ENCODE measurements at regions not wholly inside any gene's neighbourhood (a gene's known extent, or its start where the extent isn't known, plus 50 kb on each side); places are given as distances from the start of the nearest gene placed in this dataset.
A peak's percentile ranks its signal among the peaks of the same experiment; 100 is the strongest.

DNA sequence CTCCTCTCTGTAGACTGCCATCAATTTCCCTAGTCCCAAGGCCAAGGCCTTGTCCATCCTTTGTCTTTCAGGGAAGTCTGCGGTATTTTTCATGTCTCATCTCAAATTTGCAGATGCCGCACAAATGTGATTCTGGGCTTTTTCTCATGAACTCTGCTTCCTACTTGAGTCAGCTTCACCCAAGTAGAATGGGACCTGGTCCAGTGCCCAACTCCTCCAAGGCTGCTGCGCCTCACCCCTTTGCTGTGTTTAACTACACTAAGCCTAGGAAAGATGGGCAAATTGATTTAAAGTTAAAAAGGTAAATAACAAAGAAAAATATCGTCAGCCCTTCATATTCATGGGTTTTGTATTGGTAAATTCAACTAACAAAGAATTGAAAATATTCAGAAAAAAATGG, 1092.6 kb upstream of the AUTS2 start:
- TF ChIP-seq, protein P1, sequence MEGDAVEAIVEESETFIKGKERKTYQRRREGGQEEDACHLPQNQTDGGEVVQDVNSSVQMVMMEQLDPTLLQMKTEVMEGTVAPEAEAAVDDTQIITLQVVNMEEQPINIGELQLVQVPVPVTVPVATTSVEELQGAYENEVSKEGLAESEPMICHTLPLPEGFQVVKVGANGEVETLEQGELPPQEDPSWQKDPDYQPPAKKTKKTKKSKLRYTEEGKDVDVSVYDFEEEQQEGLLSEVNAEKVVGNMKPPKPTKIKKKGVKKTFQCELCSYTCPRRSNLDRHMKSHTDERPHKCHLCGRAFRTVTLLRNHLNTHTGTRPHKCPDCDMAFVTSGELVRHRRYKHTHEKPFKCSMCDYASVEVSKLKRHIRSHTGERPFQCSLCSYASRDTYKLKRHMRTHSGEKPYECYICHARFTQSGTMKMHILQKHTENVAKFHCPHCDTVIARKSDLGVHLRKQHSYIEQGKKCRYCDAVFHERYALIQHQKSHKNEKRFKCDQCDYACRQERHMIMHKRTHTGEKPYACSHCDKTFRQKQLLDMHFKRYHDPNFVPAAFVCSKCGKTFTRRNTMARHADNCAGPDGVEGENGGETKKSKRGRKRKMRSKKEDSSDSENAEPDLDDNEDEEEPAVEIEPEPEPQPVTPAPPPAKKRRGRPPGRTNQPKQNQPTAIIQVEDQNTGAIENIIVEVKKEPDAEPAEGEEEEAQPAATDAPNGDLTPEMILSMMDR (IDR thresholded peaks at IDR 0.05; ENCODE audit: insufficient read depth, low read length, severe bottlenecking): no peak
- Histone ChIP-seq H3K4me3 (ENCODE audit: low read depth, low read length) (no peak overlapping the region), H3K27me3 (ENCODE audit: control insufficient read depth, insufficient read depth, low read length) (no peaks in the 10 kb centered on the region), H3K36me3 (ENCODE audit: control insufficient read depth, insufficient read depth, low read length) (no peaks in the 10 kb centered on the region)
- DNase-seq (ENCODE audit: low read depth): no peak
- no peak for FAIRE-seq

DNA sequence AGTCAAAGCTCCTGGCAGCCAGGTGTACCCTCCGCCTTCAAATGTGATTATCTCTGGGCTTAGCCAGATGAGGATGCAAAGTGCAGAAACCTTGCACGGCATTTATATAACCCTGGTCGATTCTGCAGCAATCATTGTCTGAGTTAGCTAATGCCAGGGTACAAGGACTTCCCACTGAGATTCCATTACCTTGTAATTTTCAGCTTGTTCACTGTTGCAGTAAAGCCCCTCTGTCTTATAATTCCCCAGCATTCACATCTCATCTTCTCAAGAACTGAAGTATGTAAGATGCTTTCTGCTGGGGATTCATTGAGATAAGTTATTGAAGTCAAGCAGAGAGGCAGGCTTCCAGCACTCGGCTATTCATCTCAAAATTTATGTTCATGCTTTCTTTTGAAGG, 1090.6 kb upstream of the AUTS2 start:
- FAIRE-seq (no peak), DNase-seq (ENCODE audit: low read depth) (no peak)
- TF ChIP-seq, protein P1 (IDR thresholded peaks at IDR 0.05; ENCODE audit: insufficient read depth, low read length, severe bottlenecking): no peak
- Histone ChIP-seq H3K27me3 (ENCODE audit: control insufficient read depth, insufficient read depth, low read length) (no peaks in the 10 kb centered on the region), H3K36me3 (ENCODE audit: control insufficient read depth, insufficient read depth, low read length) (no peaks in the 10 kb centered on the region), H3K4me3 (ENCODE audit: low read depth, low read length) (no peak overlapping the region)

DNA sequence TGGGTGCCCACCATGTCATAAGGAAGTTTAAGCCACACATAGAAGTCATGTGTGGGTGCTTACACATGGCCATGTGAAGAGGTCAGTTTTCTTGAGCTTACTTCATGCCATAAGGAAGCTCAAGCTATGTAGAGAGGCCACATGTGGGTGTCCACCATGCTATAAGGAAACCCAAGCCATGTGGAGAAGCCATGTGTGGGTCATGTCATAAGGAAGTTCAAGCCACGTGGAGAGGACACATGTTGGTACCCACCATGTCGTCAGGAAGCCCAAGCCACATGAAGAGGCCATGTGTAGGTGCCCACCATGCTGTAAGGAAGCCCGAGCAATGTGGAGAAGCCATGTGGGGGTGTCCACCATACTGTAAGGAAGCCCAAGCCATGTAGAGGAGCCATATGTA, 1089.2 kb upstream of the AUTS2 start:
- TF ChIP-seq, protein P1 (IDR thresholded peaks at IDR 0.05; ENCODE audit: insufficient read depth, low read length, severe bottlenecking): no peak
- DNase-seq (ENCODE audit: low read depth): no peak
- Histone ChIP-seq H3K4me3 (ENCODE audit: low read depth, low read length) (no peak overlapping the region), H3K36me3 (ENCODE audit: control insufficient read depth, insufficient read depth, low read length) (no peaks in the 10 kb centered on the region), H3K27me3 (ENCODE audit: control insufficient read depth, insufficient read depth, low read length) (no peaks in the 10 kb centered on the region)
- FAIRE-seq: peak; percentile 50

DNA sequence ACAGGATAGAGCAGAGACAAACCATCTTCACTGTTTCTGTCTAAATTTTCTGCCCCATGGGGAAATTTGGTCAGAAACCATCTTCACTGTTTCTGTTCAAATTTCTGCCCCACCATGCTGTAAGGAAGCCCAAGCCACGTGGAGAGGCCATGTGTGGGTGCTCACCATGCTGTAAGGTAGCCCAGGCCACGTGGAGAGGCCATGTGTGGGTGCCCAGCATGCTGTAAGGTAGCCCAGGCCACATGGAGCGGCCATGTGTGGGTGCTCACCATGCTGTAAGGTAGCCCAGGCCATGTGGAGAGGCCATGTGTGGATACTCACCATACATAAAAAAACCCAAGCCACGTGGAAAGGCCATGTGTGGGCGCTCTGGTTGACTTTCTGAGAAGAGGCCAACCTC, 1088.7 kb upstream of the AUTS2 start:
- H3K36me3 ChIP-seq (ENCODE audit: control insufficient read depth, insufficient read depth, low read length): no peaks in the 10 kb centered on the region
- H3K27me3 ChIP-seq (ENCODE audit: control insufficient read depth, insufficient read depth, low read length): no peaks in the 10 kb centered on the region
- TF ChIP-seq, protein P1 (IDR thresholded peaks at IDR 0.05; ENCODE audit: insufficient read depth, low read length, severe bottlenecking): no peak
- DNase-seq (ENCODE audit: low read depth) (no peak), FAIRE-seq (no peak)
- no peak overlapping the region for H3K4me3 ChIP-seq (ENCODE audit: low read depth, low read length)

DNA sequence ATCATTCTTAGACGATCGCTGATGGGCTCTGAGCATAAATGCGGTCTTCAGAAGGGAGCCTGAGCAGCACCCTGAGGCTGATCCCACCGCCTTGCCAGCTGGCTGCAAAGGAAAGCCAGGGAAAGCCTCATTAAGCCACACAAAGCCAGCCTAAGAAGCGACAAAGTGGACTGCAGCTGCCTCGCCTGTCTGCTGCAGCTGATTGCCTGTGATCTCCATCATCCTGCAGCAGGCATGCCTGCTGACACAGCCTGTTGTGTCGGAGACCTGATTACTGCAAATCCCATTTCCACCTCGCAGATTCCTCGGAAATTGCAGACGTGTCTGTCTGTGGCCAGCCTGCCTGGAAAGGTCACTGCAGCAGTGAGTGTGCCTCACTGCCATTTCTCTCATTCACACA, 1087.0 kb upstream of the AUTS2 start:
- no peak overlapping the region for H3K4me3 ChIP-seq (ENCODE audit: low read depth, low read length)
- H3K27me3 ChIP-seq (ENCODE audit: control insufficient read depth, insufficient read depth, low read length): no peaks in the 10 kb centered on the region
- TF ChIP-seq, protein P1 (IDR thresholded peaks at IDR 0.05; ENCODE audit: insufficient read depth, low read length, severe bottlenecking): no peak
- FAIRE-seq (no peak), DNase-seq (ENCODE audit: low read depth) (no peak)
- no peaks in the 10 kb centered on the region for H3K36me3 ChIP-seq (ENCODE audit: control insufficient read depth, insufficient read depth, low read length)

DNA sequence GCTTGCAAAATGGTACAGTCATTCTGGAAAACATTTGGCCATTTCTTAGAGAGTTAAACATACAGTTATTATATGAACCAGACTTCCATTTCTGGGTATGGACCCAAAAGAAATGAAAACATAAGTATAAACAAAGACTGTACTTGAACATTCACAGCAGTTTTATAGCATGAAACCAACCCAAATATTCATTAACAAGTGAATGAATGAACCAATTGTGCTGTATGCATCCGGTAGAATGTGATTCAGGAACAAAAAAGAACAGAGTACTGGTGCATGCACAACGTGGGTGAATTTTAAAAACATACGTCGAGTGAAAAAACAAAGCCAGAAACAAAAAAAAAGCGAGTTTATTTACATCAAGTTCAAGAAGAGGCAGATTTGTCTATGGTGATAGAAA, 1085.8 kb upstream of the AUTS2 start:
- FAIRE-seq (no peak), DNase-seq (ENCODE audit: low read depth) (no peak)
- TF ChIP-seq, protein P1 (IDR thresholded peaks at IDR 0.05; ENCODE audit: insufficient read depth, low read length, severe bottlenecking): no peak
- Histone ChIP-seq H3K4me3 (ENCODE audit: low read depth, low read length) (no peak overlapping the region), H3K27me3 (ENCODE audit: control insufficient read depth, insufficient read depth, low read length) (no peaks in the 10 kb centered on the region), H3K36me3 (ENCODE audit: control insufficient read depth, insufficient read depth, low read length) (no peaks in the 10 kb centered on the region)
